GM12891 (cell line): ENCODE measurements at regions not wholly inside any gene's neighbourhood (a gene's known extent, or its start where the extent isn't known, plus 50 kb on each side); places are given as distances from the start of the nearest gene placed in this dataset.

Experiments used
- POLR2A ChIP-seq: IDR thresholded peaks from 2 replicates; pipeline ENCODE4 v1.6.1; 2011; ENCODE audit warnings: low read depth, low read length, control low read depth
- POLR2AphosphoS5 ChIP-seq: IDR thresholded peaks from 2 replicates; pipeline ENCODE4 v1.6.1; 2011; ENCODE audit warnings: low read depth, low read length, control low read depth
- SPI1 ChIP-seq: IDR thresholded peaks from 2 replicates; pipeline ENCODE4 v1.6.1; 2011; ENCODE audit warnings: low read depth, low read length, control low read depth
- TAF1 ChIP-seq: IDR thresholded peaks from 2 replicates; pipeline ENCODE4 v1.6.1; 2011; ENCODE audit warnings: low read depth, low read length, control low read depth

DNA sequence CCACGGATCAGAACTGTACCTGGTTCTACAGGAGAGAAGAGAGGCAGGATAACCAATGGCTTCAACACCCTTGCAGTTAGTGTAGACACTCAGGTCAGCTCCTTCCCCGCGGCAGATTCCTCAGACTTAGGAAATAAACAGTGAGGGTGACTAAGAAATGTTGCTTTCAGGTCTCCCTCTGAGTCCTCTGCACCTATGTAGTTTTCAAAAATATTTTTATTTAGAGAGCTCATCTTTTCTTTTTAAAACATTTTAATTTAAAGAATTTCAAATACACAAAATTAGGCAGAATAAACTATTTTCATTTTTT, 195.2 kb downstream of the KLF12 start:
- TF ChIP-seq POLR2A, result no peak
- TF ChIP-seq POLR2AphosphoS5, result no peak
- TF ChIP-seq SPI1, result no peak
- TF ChIP-seq TAF1, result no peak
